GM12878 (cell line): ENCODE measurements at regions not wholly inside any gene's neighbourhood (a gene's known extent, or its start where the extent isn't known, plus 50 kb on each side); places are given as distances from the start of the nearest gene placed in this dataset.

Source experiments
- ATAC-seq: fragments of 200-7000 bp; cut with Tn5 transposase; 3 replicates; pipeline ENCODE4 v1.9.1; 2020; ENCODE audit warnings: mild to moderate bottlenecking, moderate library complexity
- BruUV-seq: library from RNA; stranded (reverse); fragments of 400-500 nt; replicated peaks from 2 replicates; lab custom pipeline; 2021; lab: Mats Ljungman, UMichigan
- CTCF ChIA-PET: fragments of 300-600 bp; sonication (Branson Sonifier 250); formaldehyde crosslinking; extraction: SDS; loops from one replicate; lab custom pipeline; 2021; ENCODE audit warnings: inconsistent platforms; lab: Yijun Ruan, JAX
- POLR2A ChIA-PET: fragments of 350-600 bp; formaldehyde crosslinking; extraction: SDS; loops from one replicate; lab custom pipeline; 2021; ENCODE audit warnings: inconsistent platforms; lab: Charles Lee
- RAD21 ChIA-PET: fragments of 300-600 bp; sonication (Branson Sonifier 250); formaldehyde crosslinking; loops from one replicate; lab custom pipeline; 2023; ENCODE audit warnings: antibody characterized with exemption; ENCODE audit not compliant: unreplicated experiment; lab: Charles Lee
- SMC1A ChIA-PET: fragments of 300-600 bp; sonication (Branson Sonifier 250); formaldehyde crosslinking; loops from one replicate; lab custom pipeline; 2023; ENCODE audit not compliant: unreplicated experiment, uncharacterized antibody; lab: Charles Lee
- DNase-seq: peaks from one replicate; pipeline ENCODE4 v3.0.0-alpha.2; 2011; ENCODE audit warnings: low read depth, low spot score
- FAIRE-seq: peaks from 3 replicates; lab custom pipeline; 2011; peaks lifted over from hg19 to GRCh38; lab: Jason Lieb, UNC
- H2AFZ ChIP-seq: 2 replicates; pipeline ENCODE4 v1.6.0; 2011; ENCODE audit warnings: low read depth, low read length, control low read depth; ENCODE audit not compliant: control insufficient read depth
- H3K27ac ChIP-seq: 2 replicates; pipeline ENCODE4 v1.5.1; 2011; ENCODE audit warnings: control low read depth; ENCODE audit not compliant: control insufficient read depth, insufficient read depth
- H3K27me3 ChIP-seq, 2 experiments: replicated peaks in 1 of 2; 2 replicates each; pipeline versions ENCODE4 v1.6.0 to v1.6.1; 2011; ENCODE audit warnings: low read length in 1 of 2; ENCODE audit not compliant: control insufficient read depth in 2 of 2, insufficient read depth in 2 of 2
- H3K36me3 ChIP-seq, 2 experiments: 2 replicates each; pipeline ENCODE4 v1.5.1; 2011; ENCODE audit warnings: low read length in 1 of 2; ENCODE audit not compliant: control insufficient read depth in 2 of 2, insufficient read depth in 2 of 2
- H3K4me1 ChIP-seq: 2 replicates; pipeline ENCODE4 v1.6.1; 2011; ENCODE audit warnings: mild to moderate bottlenecking, low read length, moderate library complexity, mixed read lengths; ENCODE audit not compliant: control insufficient read depth, insufficient read depth
- H3K4me2 ChIP-seq: 2 replicates; pipeline ENCODE4 v1.6.0; 2011; ENCODE audit warnings: control low read depth; ENCODE audit not compliant: control insufficient read depth, insufficient read depth
- H3K4me3 ChIP-seq: fragments of 200-600 bp; sonication (generic); 2 replicates; pipeline ENCODE4 v1.5.1; 2016
- H3K79me2 ChIP-seq: 2 replicates; pipeline ENCODE4 v1.6.0; 2011; ENCODE audit warnings: low read length; ENCODE audit not compliant: control insufficient read depth, insufficient read depth
- H3K9ac ChIP-seq: 2 replicates; pipeline ENCODE4 v1.8.0; 2011; ENCODE audit warnings: low read length, control low read depth, mixed read lengths; ENCODE audit not compliant: control insufficient read depth, insufficient read depth
- H3K9me3 ChIP-seq: replicated peaks from 3 replicates; pipeline ENCODE4 v1.5.1; 2011; ENCODE audit warnings: mild to moderate bottlenecking, low read length; ENCODE audit not compliant: control insufficient read depth, insufficient read depth
- H4K20me1 ChIP-seq: 2 replicates; pipeline ENCODE4 v1.6.0; 2011; ENCODE audit not compliant: control insufficient read depth, insufficient read depth
- BCLAF1 ChIP-seq: fragments of 450-650 bp; IDR thresholded peaks from 2 replicates; pipeline ENCODE4 v1.6.1; 2017; ENCODE audit warnings: antibody characterized with exemption, mild to moderate bottlenecking, moderate library complexity
- CBX5 ChIP-seq: sonication (generic); IDR thresholded peaks from 2 replicates; pipeline ENCODE4 v1.6.1; 2016; ENCODE audit warnings: low read depth, moderate library complexity, mild to moderate bottlenecking, inconsistent platforms
- DPF2 ChIP-seq: fragments of 450-650 bp; IDR thresholded peaks from 2 replicates; pipeline ENCODE4 v1.6.1; 2017; ENCODE audit warnings: mild to moderate bottlenecking
- E4F1 ChIP-seq: fragments of 450-650 bp; IDR thresholded peaks from 2 replicates; pipeline ENCODE4 v1.6.1; 2018; ENCODE audit warnings: borderline replicate concordance, mild to moderate bottlenecking; ENCODE audit not compliant: partially characterized antibody
- GABPA ChIP-seq: IDR thresholded peaks from 2 replicates; pipeline ENCODE4 v1.6.1; 2014; ENCODE audit warnings: antibody characterized with exemption, low read depth, mild to moderate bottlenecking, inconsistent platforms
- IRF4 ChIP-seq: IDR thresholded peaks from 2 replicates; pipeline ENCODE4 v1.6.1; 2011; ENCODE audit warnings: low read depth, low read length
- MYB ChIP-seq: fragments of 150-350 bp; IDR thresholded peaks from 2 replicates; pipeline ENCODE4 v1.6.1; 2014; ENCODE audit warnings: mild to moderate bottlenecking, low read depth, low read length, borderline replicate concordance
- NFYA ChIP-seq: IDR thresholded peaks from 2 replicates; pipeline ENCODE4 v1.6.1; 2011; ENCODE audit warnings: low read depth, mild to moderate bottlenecking, low read length, improper control_type of control experiment, borderline replicate concordance
- NFYB ChIP-seq: IDR thresholded peaks from 2 replicates; pipeline ENCODE4 v1.6.1; 2011; ENCODE audit warnings: low read depth, mild to moderate bottlenecking, low read length, improper control_type of control experiment, moderate library complexity; ENCODE audit not compliant: insufficient read depth
- PAX8 ChIP-seq: fragments of 450-650 bp; IDR thresholded peaks from 2 replicates; pipeline ENCODE4 v1.6.1; 2017; ENCODE audit warnings: mild to moderate bottlenecking, moderate library complexity
- RELA ChIP-seq: fragments of 450-650 bp; IDR thresholded peaks from 2 replicates; pipeline ENCODE4 v1.8.0; 2014; ENCODE audit warnings: borderline replicate concordance; ENCODE audit not compliant: partially characterized antibody
- SRF ChIP-seq, 2 experiments: IDR thresholded peaks; 2 replicates each; pipeline ENCODE4 v1.6.1; 2011; ENCODE audit warnings: low read depth in 2 of 2, low read length in 2 of 2, mild to moderate bottlenecking in 1 of 2, moderate library complexity in 1 of 2
- TCF12 ChIP-seq: IDR thresholded peaks from 2 replicates; pipeline ENCODE4 v1.6.1; 2011; ENCODE audit warnings: low read depth, mild to moderate bottlenecking, low read length
- YBX1 ChIP-seq: fragments of 450-650 bp; IDR thresholded peaks from 2 replicates; pipeline ENCODE4 v1.6.1; 2016; ENCODE audit warnings: antibody characterized with exemption
- ZNF24 ChIP-seq: fragments of 450-650 bp; IDR thresholded peaks from 2 replicates; pipeline ENCODE4 v1.6.1; 2017; ENCODE audit warnings: antibody characterized with exemption, mild to moderate bottlenecking
- WGBS: methylation state at CpG from one replicate; pipeline ENCODE4 v1.1.6; 2016; ENCODE audit warnings: low lambda C conversion rate; ENCODE audit not compliant: insufficient replicate concordance, insufficient coverage; ENCODE audit errors: missing lambda C conversion rate; 5-methylcytosine and 5-hydroxymethylcytosine counted together
- in situ Hi-C: fragments of 300-500 bp; cut with MboI; formaldehyde crosslinking; loops from 9 replicates; pipeline ENCODE4 v1.14.3; 2018; ENCODE audit warnings: mixed read lengths
- intact Hi-C: fragments of 100-400 bp; cut with micrococcal nuclease; formaldehyde crosslinking; loops from one replicate; pipeline ENCODE4 v1.14.2; 2022; ENCODE audit not compliant: unreplicated experiment

GRCh38 chr12:61920230-61920629 lies 340.0 kb upstream of the USP15 start (continued):
- TF ChIP-seq CBX5 (no peak), YBX1 (no peak), SRF (IDR thresholded peaks at IDR 0.05; ENCODE audit: low read depth in 2 of 2, low read length in 2 of 2) (no peak), BCLAF1 (no peak)

- intact Hi-C loops (no loop called here), in situ Hi-C loops (no loop called here)
- no TSS peak for BruUV-seq
- no peaks in the 10 kb centered on the region for H3K9me3 ChIP-seq
- ChIA-PET CTCF (no interaction called here), RAD21 (no interaction called here)
- no peak for ATAC-seq
- TF ChIP-seq ZNF24 (no peak), RELA (no peak), IRF4 (no peak), MYB (no peak), PAX8 (no peak), DPF2 (no peak), NFYB (no peak), TCF12 (no peak), GABPA (no peak), CBX5 (no peak), NFYA (no peak), E4F1 (no peak)
- TF ChIP-seq, all 136 proteins: peak for 0
- Histone ChIP-seq H3K79me2 (no peaks in the 10 kb centered on the region), H3K27ac (no peak overlapping the region), H4K20me1 (no peaks in the 10 kb centered on the region), H3K36me3 (no peaks in the 10 kb centered on the region), H3K4me3 (no peak overlapping the region), H3K27me3 (no peaks in the 10 kb centered on the region), H3K4me2 (no peak overlapping the region), H3K9ac (no peak overlapping the region), H2AFZ (no peak overlapping the region), H3K4me1 (no peaks in the 10 kb centered on the region)
- DNase-seq (no peak), FAIRE-seq (no peak)
- POLR2A ChIA-PET, result no interaction called here
- WGBS, result 7% methylated on average over 3 of the region's 3 CpGs
- SMC1A ChIA-PET, result no interaction called here
Observed at GRCh38 chr12:61923152-61923551, 337.1 kb upstream of the USP15 start.
